ENCODE measurements at regions not wholly inside any gene's neighbourhood (a gene's known extent, or its start where the extent isn't known, plus 50 kb on each side); places are given as distances from the start of the nearest gene placed in this dataset.
A peak's percentile ranks its signal among the peaks of the same experiment; 100 is the strongest.

- ATAC-seq, result peak; percentile 56; the same call in 1 of the 2 replicates
- DNase-seq (ENCODE audit: low spot score), result peak; percentile 62
- Mint-ChIP-seq H3K4me1 (no peaks in the 10 kb centered on the region), H3K36me3 (no peaks in the 10 kb centered on the region), H3K4me3 (no peak overlapping the region), H3K27ac (no peak overlapping the region), H3K27me3 (ENCODE audit: low read depth) (no peaks in the 10 kb centered on the region; the same call in 1 of the 2 replicates), H3K9me3 (peaks cover 5% of the 10 kb centered on the region; the same call in 1 of the 2 replicates)
- CTCF ChIA-PET, result interaction anchor here (0.6 to 1.6 kb wide), 15 partner anchors 9 to 384 kb away, joined by 3 to 14 read pairs (median 3); no protein-coding TSS in a partner anchor
- TF ChIP-seq OVOL2 (CRISPR knock-in tag; IDR thresholded peaks at IDR 0.05; ENCODE audit: borderline replicate concordance) (no peak), ERG (CRISPR knock-in tag; IDR thresholded peaks at IDR 0.05) (no peak), ATF2 (CRISPR knock-in tag; IDR thresholded peaks at IDR 0.05; ENCODE audit: borderline replicate concordance, low read depth) (no peak), ZBTB21 (CRISPR knock-in tag; IDR thresholded peaks at IDR 0.05; ENCODE audit: borderline replicate concordance) (no peak), CTCF (IDR thresholded peaks at IDR 0.05) (peak; percentile 66; the same call in 1 of the 2 replicates), NR2C2 (CRISPR knock-in tag; IDR thresholded peaks at IDR 0.05) (no peak)
- POLR2A ChIA-PET, result no interaction called here
These were observed 404.1 kb downstream of the FOXA2 start for GRCh38 chr20:22180244-22180643.

GRCh38 chr20:22160101-22160652 lies 424.2 kb downstream of the FOXA2 start:
- no peak overlapping the region for H3K27ac Mint-ChIP-seq

GRCh38 chr20:22159276-22159675 lies 425.1 kb downstream of the FOXA2 start:
- Mint-ChIP-seq H3K4me3 (no peak overlapping the region), H3K4me1 (peaks cover 4% of the 10 kb centered on the region; the same call in 1 of the 2 replicates), H3K27me3 (ENCODE audit: low read depth) (no peaks in the 10 kb centered on the region), H3K27ac (no peak overlapping the region), H3K36me3 (no peaks in the 10 kb centered on the region), H3K9me3 (no peaks in the 10 kb centered on the region)
- ATAC-seq (no peak), DNase-seq (ENCODE audit: low spot score) (no peak)
- ChIA-PET POLR2A (no interaction called here), CTCF (no interaction called here)
- no peak for TF ChIP-seq CREM (CRISPR knock-in tag; IDR thresholded peaks at IDR 0.05)
- TF ChIP-seq CTCF (IDR thresholded peaks at IDR 0.05), result no peak
- no peak for TF ChIP-seq AFF4 (CRISPR knock-in tag; IDR thresholded peaks at IDR 0.05; ENCODE audit: borderline replicate concordance)
- TF ChIP-seq ZNF396 (CRISPR knock-in tag; IDR thresholded peaks at IDR 0.05; ENCODE audit: borderline replicate concordance), result no peak
- no peak for TF ChIP-seq TP53 (CRISPR knock-in tag; IDR thresholded peaks at IDR 0.05)

More at GRCh38 chr20:22160101-22160652, 424.2 kb downstream of the FOXA2 start:
- no peaks in the 10 kb centered on the region for H3K27me3 Mint-ChIP-seq (ENCODE audit: low read depth)
- H3K9me3 Mint-ChIP-seq, result no peaks in the 10 kb centered on the region
- DNase-seq (ENCODE audit: low spot score) (no peak), ATAC-seq (no peak)
- TF ChIP-seq E2F5 (CRISPR knock-in tag; IDR thresholded peaks at IDR 0.05) (no peak), PREB (CRISPR knock-in tag; IDR thresholded peaks at IDR 0.05; ENCODE audit: borderline replicate concordance) (no peak), USF2 (CRISPR knock-in tag; IDR thresholded peaks at IDR 0.05) (no peak), NR2C2 (CRISPR knock-in tag; IDR thresholded peaks at IDR 0.05) (no peak), NFYB (CRISPR knock-in tag; conservative IDR thresholded peaks at IDR 0.05; ENCODE audit: low read depth) (no peak)
- POLR2A ChIA-PET, result no interaction called here
- H3K36me3 Mint-ChIP-seq, result no peaks in the 10 kb centered on the region
- H3K4me3 Mint-ChIP-seq, result no peak overlapping the region
- CTCF ChIA-PET, result interaction anchor here (1.0 to 2.8 kb wide), 2 partner anchors 20 to 441 kb away, joined by 3 to 14 read pairs; no protein-coding TSS in a partner anchor
- peaks cover 4% of the 10 kb centered on the region; the same call in 1 of the 2 replicates for H3K4me1 Mint-ChIP-seq
